T-helper 17 cell (primary cell): ENCODE measurements at regions not wholly inside any gene's neighbourhood (a gene's known extent, or its start where the extent isn't known, plus 50 kb on each side); places are given as distances from the start of the nearest gene placed in this dataset.
A peak's percentile ranks its signal among the peaks of the same experiment; 100 is the strongest.
"Not testable (repeated sequence)": the region's sequence is repeated elsewhere in the genome, so short reads cannot be mapped to it uniquely, and the experiment has no call there.

Source experiments
- ATAC-seq: fragments of 150-1000 bp; cut with Tn5 transposase; 2 replicates; pipeline ENCODE4 v1.10.0; 2021; ENCODE audit warnings: mild to moderate bottlenecking, moderate library complexity
- DNase-seq, 3 donors: peaks; one replicate each; pipeline versions ENCODE4 v3.0.0 to v3.0.0-alpha.2; 2020 to 2021
- H3K9me3 ChIP-seq: one replicate; pipeline ENCODE4 v1.7.0; 2013; ENCODE audit warnings: low read length, mild to moderate bottlenecking; ENCODE audit not compliant: control insufficient read depth, poor library complexity, severe bottlenecking
- H3K27ac Mint-ChIP-seq: one replicate; pipeline ENCODE4 v1.8.0; 2022; ENCODE audit warnings: mild to moderate bottlenecking, moderate library complexity, mixed read lengths
- H3K27me3 Mint-ChIP-seq: one replicate; pipeline ENCODE4 v1.8.0; 2022; ENCODE audit warnings: mixed read lengths
- H3K36me3 Mint-ChIP-seq: one replicate; pipeline ENCODE4 v1.8.0; 2022; ENCODE audit warnings: low read depth, mixed read lengths
- H3K4me1 Mint-ChIP-seq: one replicate; pipeline ENCODE4 v1.8.0; 2022; ENCODE audit warnings: mild to moderate bottlenecking, mixed read lengths
- H3K4me3 Mint-ChIP-seq: one replicate; pipeline ENCODE4 v1.8.0; 2022; ENCODE audit warnings: mild to moderate bottlenecking, moderate library complexity, mixed read lengths

- no peak for DNase-seq
- H3K27ac Mint-ChIP-seq = no peak overlapping the region
- H3K4me1 Mint-ChIP-seq = peaks cover 25% of the 10 kb centered on the region
- peak; percentile 41 for ATAC-seq
- no peak overlapping the region for H3K4me3 Mint-ChIP-seq
- peaks cover 6% of the 10 kb centered on the region for H3K27me3 Mint-ChIP-seq
- H3K36me3 Mint-ChIP-seq = no peaks in the 10 kb centered on the region
- H3K9me3 ChIP-seq = no peaks in the 10 kb centered on the region
Observed at GRCh38 chr4:100935090-100935489, 412.2 kb downstream of the PPP3CA start.

DNA sequence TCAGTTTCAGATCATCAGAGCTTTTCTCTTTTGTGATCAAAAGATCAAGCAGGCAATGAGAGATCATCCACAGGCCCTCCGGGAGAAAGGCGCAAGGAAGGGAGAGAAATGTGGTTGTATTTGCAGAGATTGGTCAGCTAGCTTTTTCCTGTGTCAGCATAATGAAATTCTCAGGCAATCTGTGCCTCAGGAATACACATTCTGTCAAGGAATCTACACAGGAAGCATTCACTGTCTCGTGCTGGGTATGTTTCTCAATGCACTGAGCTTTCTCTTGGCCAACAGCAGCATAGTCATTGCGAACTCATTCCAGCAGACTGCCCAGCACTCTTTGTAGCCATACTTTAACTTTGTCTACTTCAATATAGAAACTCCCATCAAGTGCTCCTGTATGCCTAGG is 413.7 kb downstream of the PPP3CA start:
- Mint-ChIP-seq H3K36me3 (no peaks in the 10 kb centered on the region), H3K27me3 (peaks cover 6% of the 10 kb centered on the region), H3K4me3 (peak overlapping the region; percentile 79), H3K27ac (peak overlapping the region; percentile 39), H3K4me1 (peaks cover 25% of the 10 kb centered on the region)
- H3K9me3 ChIP-seq = no peaks in the 10 kb centered on the region
- DNase-seq (no peak), ATAC-seq (no peak)

DNA sequence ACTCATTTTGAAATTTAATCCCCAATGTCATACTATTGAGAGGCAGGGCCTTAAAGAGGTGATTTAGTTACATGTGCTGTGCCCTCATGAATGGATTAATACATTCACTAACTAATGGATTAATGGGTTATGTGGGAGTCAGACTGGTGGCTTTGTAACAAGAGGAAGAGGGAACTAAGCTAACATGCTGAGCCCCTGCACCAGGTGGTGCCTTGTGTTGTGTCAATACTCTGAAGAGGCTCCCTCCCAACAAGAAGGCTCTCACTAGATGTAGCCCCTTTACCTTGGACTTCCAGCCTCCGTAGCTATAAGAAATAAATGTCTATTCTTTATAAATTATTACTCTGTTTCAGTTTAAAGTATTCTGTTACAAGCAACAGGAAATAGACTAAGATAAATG is 411.9 kb upstream of the EMCN start:
- Mint-ChIP-seq H3K27ac (no peak overlapping the region), H3K4me3 (no peak overlapping the region), H3K27me3 (peaks cover 6% of the 10 kb centered on the region), H3K36me3 (no peaks in the 10 kb centered on the region), H3K4me1 (peaks cover 25% of the 10 kb centered on the region)
- DNase-seq (no peak), ATAC-seq (no peak)
- no peaks in the 10 kb centered on the region for H3K9me3 ChIP-seq

GRCh38 chr4:100929135-100929534 is 411.3 kb upstream of the EMCN start:
- Mint-ChIP-seq H3K36me3 (no peaks in the 10 kb centered on the region), H3K4me1 (peaks cover 25% of the 10 kb centered on the region), H3K27ac (no peak overlapping the region), H3K4me3 (no peak overlapping the region), H3K27me3 (peaks cover 6% of the 10 kb centered on the region)
- no peak for ATAC-seq
- no peaks in the 10 kb centered on the region for H3K9me3 ChIP-seq
- DNase-seq = no peak

- ATAC-seq (no peak), DNase-seq (no peak)
- no peak overlapping the region for H3K4me3 Mint-ChIP-seq
- H3K36me3 Mint-ChIP-seq = no peaks in the 10 kb centered on the region
- peaks cover 4% of the 10 kb centered on the region for H3K4me1 Mint-ChIP-seq
- no peaks in the 10 kb centered on the region for H3K27me3 Mint-ChIP-seq
- H3K9me3 ChIP-seq = no peaks in the 10 kb centered on the region
- H3K27ac Mint-ChIP-seq = no peak overlapping the region
Observed at GRCh38 chr4:100926039-100926717, 408.4 kb upstream of the EMCN start.

GRCh38 chr4:100913685-100914084 is 395.9 kb upstream of the EMCN start:
- H3K4me3 Mint-ChIP-seq = no peak overlapping the region
- ATAC-seq = no peak
- H3K9me3 ChIP-seq = no peaks in the 10 kb centered on the region
- H3K27me3 Mint-ChIP-seq = no peaks in the 10 kb centered on the region
- DNase-seq = no peak
- H3K36me3 Mint-ChIP-seq = no peaks in the 10 kb centered on the region
- no peak overlapping the region for H3K27ac Mint-ChIP-seq
- H3K4me1 Mint-ChIP-seq = no peaks in the 10 kb centered on the region

DNA sequence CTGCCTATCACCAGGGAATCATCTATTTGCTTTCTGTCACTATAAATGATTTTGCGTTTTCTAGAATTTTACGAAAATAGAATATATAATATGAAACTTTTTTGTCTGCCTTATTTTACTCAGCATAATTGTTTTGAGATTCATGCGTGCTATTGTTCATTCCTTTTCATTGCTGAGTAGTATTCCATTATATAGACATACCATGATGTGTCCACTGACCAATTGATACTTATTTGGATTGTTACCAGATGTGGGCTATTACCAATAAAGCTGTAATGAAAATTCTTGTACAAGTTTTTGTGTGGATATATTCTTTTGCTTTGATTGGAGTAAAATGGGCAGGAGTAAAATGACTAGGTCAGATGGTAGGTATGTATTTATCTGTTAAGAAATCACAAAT is 390.7 kb upstream of the EMCN start:
- DNase-seq = no peak
- ATAC-seq = no peak
- Mint-ChIP-seq H3K36me3 (no peaks in the 10 kb centered on the region), H3K4me3 (no peak overlapping the region), H3K27me3 (no peaks in the 10 kb centered on the region), H3K27ac (no peak overlapping the region), H3K4me1 (no peaks in the 10 kb centered on the region)
- H3K9me3 ChIP-seq = no peaks in the 10 kb centered on the region

DNA sequence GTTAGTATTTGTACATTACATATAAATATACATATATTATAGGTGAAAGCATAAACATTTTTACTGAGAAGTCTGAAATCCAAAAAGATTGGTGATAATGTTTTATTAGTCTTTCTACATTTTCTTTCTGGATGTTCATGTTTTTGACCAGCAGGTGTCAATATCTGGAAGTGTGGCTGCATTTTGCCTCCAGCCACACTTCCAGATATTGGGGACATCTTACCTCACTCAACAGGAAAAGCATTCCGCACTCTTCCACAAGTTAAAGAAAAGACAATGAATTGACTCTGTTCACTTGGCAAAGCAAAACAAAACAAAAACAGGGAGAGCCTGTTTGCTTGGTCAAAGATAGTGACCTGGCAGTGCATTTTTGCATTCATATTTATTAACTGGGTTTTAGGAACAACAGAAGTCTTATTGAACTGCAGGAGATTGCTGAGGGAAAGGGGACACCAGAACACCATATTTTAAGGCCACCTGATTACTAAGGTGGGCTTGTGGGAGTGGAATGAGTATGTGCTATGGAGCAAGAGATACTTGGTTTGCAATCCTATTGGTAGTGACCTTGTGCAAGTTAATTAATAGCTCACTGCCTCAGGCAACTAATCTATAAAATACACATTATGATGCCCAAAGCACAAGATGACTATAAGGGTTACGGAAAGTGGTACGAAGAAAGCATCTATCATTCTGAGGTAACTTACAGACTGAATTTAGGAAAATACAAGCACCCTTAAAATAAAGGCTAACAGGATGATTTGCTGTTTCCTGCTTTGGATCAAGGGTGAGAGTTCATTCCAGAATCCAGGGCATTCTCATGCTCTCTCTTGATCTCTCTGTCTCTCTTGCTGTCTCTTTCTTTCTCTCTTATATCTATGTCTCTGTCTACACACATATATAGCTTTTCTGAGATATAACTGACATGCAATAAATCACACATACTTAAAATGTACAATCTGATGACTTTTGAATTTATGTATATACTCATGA is 389.9 kb upstream of the EMCN start:
- Mint-ChIP-seq H3K27ac (no peak overlapping the region), H3K27me3 (no peaks in the 10 kb centered on the region), H3K4me3 (no peak overlapping the region), H3K4me1 (no peaks in the 10 kb centered on the region), H3K36me3 (no peaks in the 10 kb centered on the region)
- DNase-seq = no peak
- H3K9me3 ChIP-seq = no peaks in the 10 kb centered on the region
- ATAC-seq = no peak

- ATAC-seq (no peak), DNase-seq (no peak)
- H3K4me1 Mint-ChIP-seq = no peaks in the 10 kb centered on the region
Observed at GRCh38 chr4:100906973-100907372, 389.2 kb upstream of the EMCN start.

GRCh38 chr4:100900945-100901344 is 383.1 kb upstream of the EMCN start:
- not testable (repeated sequence) for H3K27me3 Mint-ChIP-seq, H3K4me1 Mint-ChIP-seq, ATAC-seq, DNase-seq, H3K4me3 Mint-ChIP-seq, H3K36me3 Mint-ChIP-seq, H3K27ac Mint-ChIP-seq, H3K9me3 ChIP-seq

More at GRCh38 chr4:100906973-100907372, 389.2 kb upstream of the EMCN start:
- no peak overlapping the region for H3K4me3 Mint-ChIP-seq
- no peaks in the 10 kb centered on the region for H3K27me3 Mint-ChIP-seq
- H3K9me3 ChIP-seq = no peaks in the 10 kb centered on the region
- H3K27ac Mint-ChIP-seq = no peak overlapping the region
- no peaks in the 10 kb centered on the region for H3K36me3 Mint-ChIP-seq

DNA sequence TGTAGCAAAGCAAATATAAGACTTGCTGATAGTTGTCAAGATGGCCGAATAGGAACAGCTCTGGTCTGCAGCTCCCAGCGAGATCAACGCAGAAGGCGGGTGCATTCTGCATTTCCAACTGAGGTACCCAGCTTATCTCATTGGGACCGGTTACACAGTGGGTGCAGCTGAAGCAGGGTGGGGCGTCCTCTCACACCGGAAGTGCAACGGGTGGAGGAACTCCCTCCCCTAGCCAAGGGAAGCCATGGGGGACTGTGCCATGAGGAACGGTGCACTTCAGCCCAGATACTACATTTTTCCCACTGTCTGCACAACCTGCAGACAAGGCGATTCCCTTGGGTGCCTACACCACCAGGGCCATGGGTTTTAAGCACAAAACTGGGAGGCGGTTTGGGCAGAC is 382.3 kb upstream of the EMCN start:
- Mint-ChIP-seq H3K27me3 (no peaks in the 10 kb centered on the region), H3K4me3 (no peak overlapping the region), H3K36me3 (no peaks in the 10 kb centered on the region), H3K4me1 (peaks cover 12% of the 10 kb centered on the region), H3K27ac (no peak overlapping the region)
- ATAC-seq (no peak), DNase-seq (no peak)
- H3K9me3 ChIP-seq = no peaks in the 10 kb centered on the region

DNA sequence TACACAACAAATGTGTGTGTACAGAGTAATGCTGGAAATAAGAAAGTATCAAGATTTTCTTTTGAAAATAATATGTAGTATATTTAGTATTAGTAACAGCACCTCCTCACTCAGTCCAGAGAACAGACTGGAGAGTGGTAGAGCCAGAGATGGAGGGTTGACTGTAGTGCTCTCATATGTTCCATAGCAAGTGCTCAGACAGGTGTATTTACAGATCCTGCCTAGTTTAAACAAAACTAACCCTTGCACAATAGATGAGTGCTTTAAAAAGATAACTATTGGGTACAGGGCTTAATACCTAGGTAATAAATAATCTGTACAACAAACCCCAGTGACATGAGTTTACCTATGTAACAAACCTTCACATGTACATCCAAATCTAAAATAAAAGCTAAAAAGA is 381.0 kb upstream of the EMCN start:
- Mint-ChIP-seq H3K4me3 (no peak overlapping the region), H3K4me1 (peaks cover 14% of the 10 kb centered on the region), H3K27me3 (no peaks in the 10 kb centered on the region), H3K27ac (no peak overlapping the region), H3K36me3 (peaks cover 1% of the 10 kb centered on the region)
- no peaks in the 10 kb centered on the region for H3K9me3 ChIP-seq
- ATAC-seq (no peak), DNase-seq (no peak)

DNA sequence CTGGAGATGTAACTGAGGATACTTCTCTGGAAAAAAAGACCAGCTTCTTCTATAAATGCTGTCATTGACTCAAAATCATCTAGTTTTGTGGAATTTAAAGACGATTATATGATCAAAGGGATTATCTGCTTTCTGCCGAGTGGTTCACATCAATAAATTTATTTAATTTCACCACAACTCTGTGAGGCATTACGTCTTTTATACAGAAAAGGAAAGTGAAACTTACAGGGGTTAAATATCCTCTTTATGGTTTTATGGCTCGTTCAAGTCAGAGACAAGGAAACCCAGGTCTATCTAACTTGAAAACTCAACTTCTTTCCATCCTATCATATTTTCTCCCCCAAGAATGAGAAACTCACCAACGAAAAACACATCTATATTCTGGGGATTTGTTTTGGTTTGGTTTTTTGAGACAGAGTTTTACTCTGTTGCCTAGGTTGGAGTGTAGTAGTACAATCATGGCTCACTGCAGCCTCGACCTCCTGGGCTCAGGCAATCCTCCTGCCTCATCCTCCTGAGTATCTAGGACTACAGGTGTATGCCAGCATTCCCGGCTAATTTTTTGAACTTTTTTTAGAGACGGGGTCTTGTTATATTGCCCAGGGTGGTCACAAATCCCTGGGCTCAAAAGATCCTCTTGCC is 377.9 kb upstream of the EMCN start:
- Mint-ChIP-seq H3K36me3 (peaks cover 2% of the 10 kb centered on the region), H3K4me1 (peaks cover 14% of the 10 kb centered on the region), H3K27ac (peak overlapping the region; percentile 95), H3K4me3 (peak overlapping the region; percentile 86), H3K27me3 (no peaks in the 10 kb centered on the region)
- ATAC-seq (peak; percentile 75), DNase-seq (no peak)
- no peaks in the 10 kb centered on the region for H3K9me3 ChIP-seq
